GM12878 (cell line): ENCODE measurements at regions not wholly inside any gene's neighbourhood (a gene's known extent, or its start where the extent isn't known, plus 50 kb on each side); places are given as distances from the start of the nearest gene placed in this dataset.

Experiments used
- ATAC-seq: fragments of 200-7000 bp; cut with Tn5 transposase; 3 replicates; pipeline ENCODE4 v1.9.1; 2020; ENCODE audit warnings: mild to moderate bottlenecking, moderate library complexity
- BruUV-seq: library from RNA; stranded (reverse); fragments of 400-500 nt; replicated peaks from 2 replicates; lab custom pipeline; 2021; lab: Mats Ljungman, UMichigan
- CTCF ChIA-PET: fragments of 300-600 bp; sonication (Branson Sonifier 250); formaldehyde crosslinking; extraction: SDS; loops from one replicate; lab custom pipeline; 2021; ENCODE audit warnings: inconsistent platforms; lab: Yijun Ruan, JAX
- POLR2A ChIA-PET: fragments of 350-600 bp; formaldehyde crosslinking; extraction: SDS; loops from one replicate; lab custom pipeline; 2021; ENCODE audit warnings: inconsistent platforms; lab: Charles Lee
- RAD21 ChIA-PET: fragments of 300-600 bp; sonication (Branson Sonifier 250); formaldehyde crosslinking; loops from one replicate; lab custom pipeline; 2023; ENCODE audit warnings: antibody characterized with exemption; ENCODE audit not compliant: unreplicated experiment; lab: Charles Lee
- SMC1A ChIA-PET: fragments of 300-600 bp; sonication (Branson Sonifier 250); formaldehyde crosslinking; loops from one replicate; lab custom pipeline; 2023; ENCODE audit not compliant: unreplicated experiment, uncharacterized antibody; lab: Charles Lee
- DNase-seq: peaks from one replicate; pipeline ENCODE4 v3.0.0-alpha.2; 2011; ENCODE audit warnings: low read depth, low spot score
- FAIRE-seq: peaks from 3 replicates; lab custom pipeline; 2011; peaks lifted over from hg19 to GRCh38; lab: Jason Lieb, UNC
- H2AFZ ChIP-seq: 2 replicates; pipeline ENCODE4 v1.6.0; 2011; ENCODE audit warnings: low read depth, low read length, control low read depth; ENCODE audit not compliant: control insufficient read depth
- H3K27ac ChIP-seq: 2 replicates; pipeline ENCODE4 v1.5.1; 2011; ENCODE audit warnings: control low read depth; ENCODE audit not compliant: control insufficient read depth, insufficient read depth
- H3K27me3 ChIP-seq, 2 experiments: replicated peaks in 1 of 2; 2 replicates each; pipeline versions ENCODE4 v1.6.0 to v1.6.1; 2011; ENCODE audit warnings: low read length in 1 of 2; ENCODE audit not compliant: control insufficient read depth in 2 of 2, insufficient read depth in 2 of 2
- H3K36me3 ChIP-seq, 2 experiments: 2 replicates each; pipeline ENCODE4 v1.5.1; 2011; ENCODE audit warnings: low read length in 1 of 2; ENCODE audit not compliant: control insufficient read depth in 2 of 2, insufficient read depth in 2 of 2
- H3K4me1 ChIP-seq: 2 replicates; pipeline ENCODE4 v1.6.1; 2011; ENCODE audit warnings: mild to moderate bottlenecking, low read length, moderate library complexity, mixed read lengths; ENCODE audit not compliant: control insufficient read depth, insufficient read depth
- H3K4me2 ChIP-seq: 2 replicates; pipeline ENCODE4 v1.6.0; 2011; ENCODE audit warnings: control low read depth; ENCODE audit not compliant: control insufficient read depth, insufficient read depth
- H3K4me3 ChIP-seq: fragments of 200-600 bp; sonication (generic); 2 replicates; pipeline ENCODE4 v1.5.1; 2016
- H3K79me2 ChIP-seq: 2 replicates; pipeline ENCODE4 v1.6.0; 2011; ENCODE audit warnings: low read length; ENCODE audit not compliant: control insufficient read depth, insufficient read depth
- H3K9ac ChIP-seq: 2 replicates; pipeline ENCODE4 v1.8.0; 2011; ENCODE audit warnings: low read length, control low read depth, mixed read lengths; ENCODE audit not compliant: control insufficient read depth, insufficient read depth
- H3K9me3 ChIP-seq: replicated peaks from 3 replicates; pipeline ENCODE4 v1.5.1; 2011; ENCODE audit warnings: mild to moderate bottlenecking, low read length; ENCODE audit not compliant: control insufficient read depth, insufficient read depth
- H4K20me1 ChIP-seq: 2 replicates; pipeline ENCODE4 v1.6.0; 2011; ENCODE audit not compliant: control insufficient read depth, insufficient read depth
- BACH1 ChIP-seq: fragments of 450-650 bp; IDR thresholded peaks from 2 replicates; pipeline ENCODE4 v1.6.1; 2017; ENCODE audit warnings: mild to moderate bottlenecking, borderline replicate concordance
- CBFB ChIP-seq: IDR thresholded peaks from 2 replicates; pipeline ENCODE4 v1.6.1; 2016; ENCODE audit warnings: antibody characterized with exemption, low read depth
- CEBPZ ChIP-seq: fragments of 150-350 bp; IDR thresholded peaks from 2 replicates; pipeline ENCODE4 v1.6.1; 2016; ENCODE audit warnings: low read depth, low read length
- CHD1 ChIP-seq: IDR thresholded peaks from 2 replicates; pipeline ENCODE4 v1.6.1; 2012; ENCODE audit warnings: low read depth, low read length, improper control_type of control experiment
- CHD2 ChIP-seq: IDR thresholded peaks from 2 replicates; pipeline ENCODE4 v1.6.1; 2011; ENCODE audit warnings: low read depth, low read length, improper control_type of control experiment, borderline replicate concordance
- DPF2 ChIP-seq: fragments of 450-650 bp; IDR thresholded peaks from 2 replicates; pipeline ENCODE4 v1.6.1; 2017; ENCODE audit warnings: mild to moderate bottlenecking
- ELK1 ChIP-seq: IDR thresholded peaks from 2 replicates; pipeline ENCODE4 v1.6.1; 2012; ENCODE audit warnings: low read depth, low read length, improper control_type of control experiment
- EZH2 ChIP-seq: IDR thresholded peaks from 2 replicates; pipeline ENCODE4 v1.6.1; 2012; ENCODE audit warnings: low read depth, mild to moderate bottlenecking, control low read depth, inconsistent platforms, low read length, borderline replicate concordance; ENCODE audit not compliant: control insufficient read depth
- FOXM1 ChIP-seq: IDR thresholded peaks from 2 replicates; pipeline ENCODE4 v1.6.1; 2012; ENCODE audit warnings: low read depth, mild to moderate bottlenecking, inconsistent platforms, low read length, moderate library complexity
- GATAD2B ChIP-seq: fragments of 450-650 bp; conservative IDR thresholded peaks from 2 replicates; pipeline ENCODE4 v1.6.1; 2017; ENCODE audit warnings: low read depth, mild to moderate bottlenecking, moderate library complexity
- IKZF2 ChIP-seq, 2 experiments: fragments of 450-650 bp; IDR thresholded peaks; 2 replicates each; pipeline ENCODE4 v1.6.1; 2017; ENCODE audit warnings: mild to moderate bottlenecking in 2 of 2, moderate library complexity in 2 of 2
- KAT2A ChIP-seq: conservative IDR thresholded peaks from 2 replicates; pipeline ENCODE4 v1.6.1; 2011; ENCODE audit warnings: low read depth, low read length; ENCODE audit not compliant: control insufficient read depth
- MTA3 ChIP-seq: IDR thresholded peaks from 2 replicates; pipeline ENCODE4 v1.6.1; 2012; ENCODE audit warnings: low read length, inconsistent platforms, borderline replicate concordance
- POU2F2 ChIP-seq: IDR thresholded peaks from 3 replicates; pipeline ENCODE4 v1.6.1; 2011; ENCODE audit warnings: low read depth, mild to moderate bottlenecking, low read length, borderline replicate concordance
- WGBS: methylation state at CpG from one replicate; pipeline ENCODE4 v1.1.6; 2016; ENCODE audit warnings: low lambda C conversion rate; ENCODE audit not compliant: insufficient replicate concordance, insufficient coverage; ENCODE audit errors: missing lambda C conversion rate; 5-methylcytosine and 5-hydroxymethylcytosine counted together
- in situ Hi-C: fragments of 300-500 bp; cut with MboI; formaldehyde crosslinking; loops from 9 replicates; pipeline ENCODE4 v1.14.3; 2018; ENCODE audit warnings: mixed read lengths
- intact Hi-C: fragments of 100-400 bp; cut with micrococcal nuclease; formaldehyde crosslinking; loops from one replicate; pipeline ENCODE4 v1.14.2; 2022; ENCODE audit not compliant: unreplicated experiment
- TF ChIP-seq, protein P1 (sequence below): IDR thresholded peaks from 2 replicates; pipeline ENCODE4 v1.6.1; 2012; ENCODE audit warnings: low read depth, low read length, improper control_type of control experiment

- Histone ChIP-seq H2AFZ (no peak overlapping the region), H3K27ac (no peak overlapping the region), H3K4me1 (no peaks in the 10 kb centered on the region), H3K27me3 (no peaks in the 10 kb centered on the region; a peak in 1 of 4 replicates), H4K20me1 (no peaks in the 10 kb centered on the region), H3K4me2 (no peak overlapping the region), H3K79me2 (no peaks in the 10 kb centered on the region), H3K36me3 (no peaks in the 10 kb centered on the region), H3K9ac (no peak overlapping the region), H3K4me3 (no peak overlapping the region), H3K9me3 (no peaks in the 10 kb centered on the region)
- FAIRE-seq (no peak), ATAC-seq (no peak), DNase-seq (no peak)
- TF ChIP-seq CHD2 (no peak), BACH1 (no peak), CHD1 (no peak), KAT2A (no peak), POU2F2 (no peak), CBFB (no peak), GATAD2B (no peak), MTA3 (no peak), DPF2 (no peak), ELK1 (no peak), CEBPZ (no peak), EZH2 (no peak), FOXM1 (no peak), IKZF2 (IDR thresholded peaks at IDR 0.05) (no peak)
- TF ChIP-seq, protein P1, sequence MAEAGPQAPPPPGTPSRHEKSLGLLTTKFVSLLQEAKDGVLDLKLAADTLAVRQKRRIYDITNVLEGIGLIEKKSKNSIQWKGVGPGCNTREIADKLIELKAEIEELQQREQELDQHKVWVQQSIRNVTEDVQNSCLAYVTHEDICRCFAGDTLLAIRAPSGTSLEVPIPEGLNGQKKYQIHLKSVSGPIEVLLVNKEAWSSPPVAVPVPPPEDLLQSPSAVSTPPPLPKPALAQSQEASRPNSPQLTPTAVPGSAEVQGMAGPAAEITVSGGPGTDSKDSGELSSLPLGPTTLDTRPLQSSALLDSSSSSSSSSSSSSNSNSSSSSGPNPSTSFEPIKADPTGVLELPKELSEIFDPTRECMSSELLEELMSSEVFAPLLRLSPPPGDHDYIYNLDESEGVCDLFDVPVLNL: no peak
- CTCF ChIA-PET: no interaction called here
- intact Hi-C loops (no loop called here), in situ Hi-C loops (no loop called here)
- POLR2A ChIA-PET: no interaction called here
- RAD21 ChIA-PET: no interaction called here
- SMC1A ChIA-PET: no interaction called here
- 0% methylated on average over 1 of the region's 1 CpG for WGBS
- no TSS peak for BruUV-seq
Measured at GRCh38 chr2:160609346-160609745, 115.7 kb upstream of the RBMS1 start.
